Cerebellar cortex (tissue), 1 donor: ENCODE measurements at regions not wholly inside any gene's neighbourhood (a gene's known extent, or its start where the extent isn't known, plus 50 kb on each side); places are given as distances from the start of the nearest gene placed in this dataset.

ENCODE experiments used
- DNase-seq: peaks from one replicate; pipeline ENCODE4 v3.0.0-alpha.2; 2015; ENCODE audit warnings: low spot score

DNA sequence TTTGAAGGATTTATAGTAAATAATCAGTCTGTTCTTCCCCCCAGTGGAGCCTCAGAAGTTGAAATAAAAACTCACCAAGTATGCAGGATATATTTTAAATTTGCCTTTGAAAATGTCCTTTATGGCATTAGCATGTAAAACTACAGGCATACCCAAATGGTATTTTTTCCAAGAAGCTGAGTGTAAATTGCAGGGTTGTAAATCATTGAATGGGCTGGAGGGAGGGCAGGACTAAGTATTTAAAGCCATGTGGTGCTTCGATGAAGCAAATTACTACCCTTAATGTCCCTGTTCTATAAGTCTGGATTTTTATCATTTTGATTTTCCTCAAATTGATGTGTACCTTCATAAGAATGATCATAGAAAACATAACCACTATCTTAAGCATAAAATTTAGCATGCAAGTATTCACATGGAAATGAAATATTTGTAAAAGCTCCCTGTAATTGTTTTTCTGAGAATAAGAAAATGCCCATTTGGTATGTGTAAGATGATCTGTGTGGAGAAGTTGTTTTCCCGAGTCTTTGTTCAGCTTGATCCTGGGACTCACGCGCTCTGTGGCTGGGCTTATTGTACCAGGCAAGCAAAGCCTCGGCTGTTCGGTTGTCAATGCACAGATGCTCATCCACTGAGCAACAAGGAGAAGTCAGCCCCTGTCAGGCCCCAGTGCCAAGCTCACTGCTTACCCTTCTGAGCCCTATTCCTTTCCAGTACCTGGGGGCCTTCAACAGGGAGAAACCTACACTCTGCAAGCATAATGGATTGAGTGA is 66.7 kb downstream of the CD164 start:
- no peak for DNase-seq

DNA sequence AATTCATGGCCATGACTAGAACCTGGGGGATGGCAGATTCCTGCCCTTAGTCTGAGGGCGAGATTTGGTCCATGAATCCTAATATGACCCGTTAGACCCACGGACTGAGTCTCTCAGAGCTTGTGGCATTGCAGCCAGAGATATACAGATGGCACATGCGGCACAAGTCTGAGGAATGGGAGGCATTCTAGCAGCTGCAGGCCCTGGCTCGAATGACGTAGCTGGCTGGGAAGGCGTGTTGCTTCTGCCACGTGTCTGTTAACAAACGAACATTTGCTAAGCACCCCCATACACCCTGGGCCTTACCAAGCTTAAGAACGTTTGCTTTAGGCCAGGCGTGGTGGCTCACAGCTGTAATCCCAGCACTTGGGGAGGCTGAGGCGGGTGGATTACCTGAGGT is 68.0 kb downstream of the CD164 start:
- DNase-seq: no peak

- no peak for DNase-seq
Observed at GRCh38 chr6:109313139-109313538, 69.1 kb downstream of the CD164 start.

DNA sequence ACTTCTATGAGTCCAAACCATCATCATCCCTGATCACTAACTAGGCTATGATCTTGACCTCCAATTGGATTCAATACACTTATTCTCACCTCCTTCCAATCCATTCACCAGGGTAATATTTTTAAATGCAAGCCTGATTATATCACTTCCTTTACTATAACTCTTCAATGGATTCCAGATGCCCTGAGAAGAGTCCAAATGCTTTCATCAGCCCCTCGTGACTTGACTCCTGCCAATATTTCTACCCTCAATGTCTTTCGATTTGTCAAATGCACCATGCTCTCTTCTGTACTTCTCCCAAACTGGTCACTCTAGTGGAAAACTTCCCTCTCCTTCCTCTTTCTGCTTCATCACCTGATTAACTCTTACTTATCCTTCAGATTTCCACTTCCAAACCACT is 70.8 kb downstream of the CD164 start:
- no peak for DNase-seq

DNA sequence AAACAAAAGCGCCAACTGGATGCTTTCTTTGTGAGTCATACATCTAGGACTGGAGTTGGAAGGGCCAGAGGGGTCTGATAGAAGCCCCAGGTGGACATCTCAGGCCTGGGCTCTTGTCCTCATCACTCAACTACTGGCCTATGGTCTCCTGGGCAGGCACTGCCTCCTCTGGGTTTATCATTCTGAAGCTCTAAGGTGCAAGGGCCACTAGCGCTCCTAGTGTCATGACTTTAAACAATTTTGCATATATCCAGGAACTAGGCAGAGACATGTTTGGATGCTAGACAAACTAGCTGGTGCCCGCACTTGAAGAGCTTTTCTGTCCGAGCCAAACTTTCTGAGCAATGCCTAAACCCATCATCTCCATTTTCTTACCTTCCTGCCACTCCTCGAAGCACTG is 72.3 kb downstream of the CD164 start:
- DNase-seq: no peak

GRCh38 chr6:109308018-109308492 is 74.2 kb downstream of the CD164 start:
- no peak for DNase-seq

DNA sequence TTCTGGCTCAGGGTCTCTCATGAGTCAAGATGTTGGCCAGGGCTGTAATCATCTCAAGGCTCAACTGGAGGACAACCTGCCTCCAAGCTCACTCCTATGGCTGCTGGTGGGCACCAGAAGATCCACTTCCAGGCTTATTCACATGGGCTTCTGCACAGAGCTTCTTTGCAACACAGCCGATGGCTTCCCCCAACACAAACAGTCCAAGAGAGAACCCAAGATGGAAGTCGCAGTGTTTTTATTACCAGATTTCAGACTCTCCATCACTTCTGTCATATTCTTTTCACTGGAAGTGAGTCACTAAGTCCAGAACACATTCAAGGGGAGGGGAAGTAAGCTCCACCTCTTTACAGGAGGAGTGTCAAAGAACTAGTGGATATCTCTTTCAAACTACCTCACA is 75.5 kb downstream of the CD164 start:
- no peak for DNase-seq

DNA sequence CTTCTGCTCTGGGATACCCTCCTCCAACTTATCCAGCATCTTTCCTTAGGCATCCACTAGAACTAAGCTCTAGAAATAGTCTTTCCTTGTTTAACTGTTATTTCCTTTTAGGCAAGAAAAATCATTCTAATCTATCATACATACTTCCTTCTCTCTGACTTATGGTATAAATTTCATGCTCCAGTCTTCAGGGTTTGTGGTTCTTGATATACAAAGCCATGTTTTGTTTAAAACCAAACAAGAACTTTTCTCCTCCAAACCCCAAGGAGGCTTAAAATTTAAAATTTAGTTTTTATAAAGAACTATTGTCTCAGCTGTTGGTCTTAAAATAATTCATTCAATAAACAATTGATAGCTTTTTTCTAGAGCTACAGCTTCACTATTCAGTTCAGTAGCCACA is 77.2 kb downstream of the CD164 start:
- DNase-seq: no peak

DNA sequence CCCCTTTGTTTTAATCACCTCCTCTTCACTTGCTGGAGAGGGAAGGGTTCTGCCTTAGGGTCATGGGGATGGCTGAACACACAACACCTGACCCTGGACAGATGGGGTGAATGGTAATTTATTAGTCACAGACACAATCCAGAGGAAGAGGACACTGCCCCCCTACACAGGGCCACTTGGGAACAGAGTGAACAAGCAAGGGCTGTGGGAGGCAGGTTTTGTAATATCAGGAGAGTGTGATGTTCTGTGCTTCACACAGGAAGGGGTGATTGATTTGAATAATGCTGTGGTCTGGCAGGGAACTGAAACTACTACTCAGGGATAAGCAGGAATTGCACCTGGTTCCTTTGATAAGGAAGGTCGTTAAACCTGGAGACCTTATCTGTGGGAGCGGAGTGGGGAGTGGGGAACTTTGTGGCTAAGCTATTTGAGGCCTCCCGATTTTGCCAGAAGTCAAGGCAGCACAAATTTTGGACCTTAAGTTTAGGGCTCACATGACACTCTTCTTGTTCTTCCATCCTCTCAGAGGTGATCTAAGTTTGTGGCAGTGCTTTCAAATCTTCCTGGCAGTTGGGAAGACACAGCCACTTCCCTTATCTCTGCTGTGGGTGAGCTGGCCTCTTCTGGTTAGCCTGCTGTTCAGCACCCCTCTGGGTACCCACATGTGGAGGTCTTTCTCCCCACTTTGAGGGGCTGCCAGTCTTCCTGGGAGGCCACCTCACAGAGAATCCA is 77.8 kb downstream of the CD164 start:
- DNase-seq: no peak

DNA sequence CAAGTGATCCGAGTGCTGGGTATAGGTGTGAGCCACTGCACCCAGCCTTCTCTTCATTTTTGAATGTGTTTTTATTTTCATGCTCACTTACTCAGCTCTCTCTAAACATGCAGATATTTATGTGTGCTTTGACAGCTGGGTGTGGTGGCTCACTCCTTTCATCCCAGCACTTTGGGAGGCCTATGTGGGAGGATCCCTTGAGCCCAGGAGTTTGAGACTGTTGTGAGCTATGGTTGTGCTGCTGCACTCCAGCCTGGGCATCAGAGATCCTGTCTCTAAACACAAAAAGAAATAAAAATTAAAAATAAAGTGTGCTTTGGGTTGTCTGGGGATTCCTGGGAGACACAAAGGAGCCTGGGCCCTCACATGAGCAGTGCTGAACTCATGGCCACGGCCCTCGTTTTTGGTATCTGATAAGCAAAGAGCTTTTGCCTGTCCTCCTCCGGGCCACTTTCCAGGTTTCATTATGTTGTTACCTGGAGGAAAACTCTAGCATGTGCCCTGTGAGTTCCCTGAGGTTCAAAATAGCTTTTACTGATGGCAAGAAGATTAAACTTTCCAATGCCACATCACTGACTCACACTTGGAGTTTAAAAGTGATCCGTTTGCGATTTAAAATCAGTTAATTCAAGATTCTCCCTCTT is 78.5 kb downstream of the CD164 start:
- no peak for DNase-seq

GRCh38 chr6:109303164-109303563 is 79.1 kb downstream of the CD164 start:
- DNase-seq: no peak

- DNase-seq: no peak
Observed at GRCh38 chr6:109302176-109302575, 80.1 kb downstream of the CD164 start.

DNA sequence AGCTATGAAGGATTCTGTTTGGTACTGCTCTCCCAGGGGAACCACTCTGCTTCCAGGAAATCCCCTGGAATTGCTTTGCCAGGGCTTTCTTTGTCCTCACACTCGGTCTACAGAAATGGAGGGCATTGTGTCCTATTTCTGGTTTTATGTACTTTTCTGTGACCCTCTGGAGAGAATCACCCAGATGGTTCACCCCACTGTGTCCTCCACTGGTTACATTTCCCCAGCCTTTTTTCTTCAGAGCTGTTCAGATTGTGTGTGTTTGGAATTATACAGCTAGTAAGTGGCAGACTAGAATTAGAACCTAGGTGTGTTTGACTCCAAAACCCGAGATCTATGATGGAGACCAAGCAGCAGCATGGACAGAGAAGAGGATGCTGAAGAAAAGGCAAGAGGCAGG is 80.8 kb downstream of the CD164 start:
- DNase-seq: no peak

DNA sequence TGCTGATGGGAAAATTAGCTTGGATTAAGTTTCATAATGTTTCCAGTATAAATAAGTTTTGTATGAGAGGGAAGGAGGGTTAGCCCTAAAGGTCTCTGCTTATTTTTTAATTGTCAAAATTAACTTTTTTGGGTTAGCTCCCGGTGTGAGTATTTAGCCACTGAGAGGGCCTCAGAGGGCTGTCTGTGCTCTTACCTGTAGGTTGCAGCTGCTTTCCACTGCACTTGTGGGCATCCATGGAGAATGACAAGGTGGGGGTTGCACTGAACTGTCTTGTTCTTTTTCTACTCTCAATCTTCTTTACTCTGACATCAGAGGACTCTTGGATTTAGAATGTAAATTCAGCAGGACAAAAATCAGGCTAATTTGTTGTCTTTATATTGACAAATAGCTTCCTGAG is 81.4 kb downstream of the CD164 start:
- peak; percentile 39 for DNase-seq

GRCh38 chr6:109299776-109300564 is 82.3 kb downstream of the CD164 start:
- peak; percentile 91 for DNase-seq

GRCh38 chr6:109299265-109299607 is 83.0 kb downstream of the CD164 start:
- peak; percentile 12 for DNase-seq

DNA sequence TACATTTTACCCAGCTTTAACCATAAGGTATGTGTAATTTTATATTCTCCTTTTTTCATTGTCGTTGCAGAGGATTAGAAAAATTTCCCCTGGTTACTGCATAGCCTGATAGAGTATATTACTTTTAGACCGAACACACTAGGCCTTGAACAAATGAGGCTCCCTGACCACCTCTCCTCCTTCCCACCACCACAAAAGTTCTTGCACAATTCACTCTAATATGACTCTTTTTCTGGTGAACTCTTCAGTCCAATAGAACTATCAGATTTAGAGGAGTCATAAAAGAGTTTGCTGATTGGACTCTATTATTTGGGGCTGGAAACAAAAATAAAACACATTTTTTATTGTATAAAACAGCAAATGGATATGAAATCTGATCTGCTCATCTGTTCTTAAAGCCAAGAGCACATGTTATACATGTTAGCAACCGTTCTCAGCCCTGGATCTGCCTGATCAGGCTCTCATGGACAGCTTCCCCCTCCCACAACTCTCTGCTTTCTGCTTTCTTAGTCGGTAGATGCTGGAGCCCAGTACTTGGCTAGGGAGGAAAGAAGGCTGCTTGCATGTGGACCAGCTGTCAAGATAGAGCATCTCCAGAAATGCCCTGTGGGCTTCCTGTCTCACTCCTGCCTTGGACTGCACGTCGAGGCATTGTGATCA is 83.5 kb downstream of the CD164 start:
- no peak for DNase-seq

GRCh38 chr6:109297406-109298110 is 84.7 kb downstream of the CD164 start:
- no peak for DNase-seq

- DNase-seq: no peak
Observed at GRCh38 chr6:109296971-109297372, 85.3 kb downstream of the CD164 start.

- DNase-seq: no peak
Observed at GRCh38 chr6:109296452-109296851, 85.8 kb downstream of the CD164 start.

- no peak for DNase-seq
Observed at GRCh38 chr6:109295774-109296156, 86.5 kb downstream of the CD164 start.
